ENCODE measurements at regions not wholly inside any gene's neighbourhood (a gene's known extent, or its start where the extent isn't known, plus 50 kb on each side); places are given as distances from the start of the nearest gene placed in this dataset.
"Not testable (repeated sequence)": the region's sequence is repeated elsewhere in the genome, so short reads cannot be mapped to it uniquely, and the experiment has no call there.

- no peak for TF ChIP-seq TAF1 (conservative IDR thresholded peaks at IDR 0.05)
- no peak for TF ChIP-seq RXRA (IDR thresholded peaks at IDR 0.05)
- TF ChIP-seq, protein P1, sequence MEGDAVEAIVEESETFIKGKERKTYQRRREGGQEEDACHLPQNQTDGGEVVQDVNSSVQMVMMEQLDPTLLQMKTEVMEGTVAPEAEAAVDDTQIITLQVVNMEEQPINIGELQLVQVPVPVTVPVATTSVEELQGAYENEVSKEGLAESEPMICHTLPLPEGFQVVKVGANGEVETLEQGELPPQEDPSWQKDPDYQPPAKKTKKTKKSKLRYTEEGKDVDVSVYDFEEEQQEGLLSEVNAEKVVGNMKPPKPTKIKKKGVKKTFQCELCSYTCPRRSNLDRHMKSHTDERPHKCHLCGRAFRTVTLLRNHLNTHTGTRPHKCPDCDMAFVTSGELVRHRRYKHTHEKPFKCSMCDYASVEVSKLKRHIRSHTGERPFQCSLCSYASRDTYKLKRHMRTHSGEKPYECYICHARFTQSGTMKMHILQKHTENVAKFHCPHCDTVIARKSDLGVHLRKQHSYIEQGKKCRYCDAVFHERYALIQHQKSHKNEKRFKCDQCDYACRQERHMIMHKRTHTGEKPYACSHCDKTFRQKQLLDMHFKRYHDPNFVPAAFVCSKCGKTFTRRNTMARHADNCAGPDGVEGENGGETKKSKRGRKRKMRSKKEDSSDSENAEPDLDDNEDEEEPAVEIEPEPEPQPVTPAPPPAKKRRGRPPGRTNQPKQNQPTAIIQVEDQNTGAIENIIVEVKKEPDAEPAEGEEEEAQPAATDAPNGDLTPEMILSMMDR (IDR thresholded peaks at IDR 0.05; ENCODE audit: low read depth, low read length, missing input control) = no peak
Measured at GRCh38 chr3:193968380-193968974, 167.5 kb upstream of the HES1 start (continued).

- WGBS = 42% methylated on average over 7 of the region's 7 CpGs
- H3K27ac ChIP-seq (ENCODE audit: low read depth in 1 of 2, low read length in 2 of 2); DNase-seq (ENCODE audit: low spot score): not testable (repeated sequence)
Measured at GRCh38 chr3:193970131-193970772, 165.7 kb upstream of the HES1 start.

DNA sequence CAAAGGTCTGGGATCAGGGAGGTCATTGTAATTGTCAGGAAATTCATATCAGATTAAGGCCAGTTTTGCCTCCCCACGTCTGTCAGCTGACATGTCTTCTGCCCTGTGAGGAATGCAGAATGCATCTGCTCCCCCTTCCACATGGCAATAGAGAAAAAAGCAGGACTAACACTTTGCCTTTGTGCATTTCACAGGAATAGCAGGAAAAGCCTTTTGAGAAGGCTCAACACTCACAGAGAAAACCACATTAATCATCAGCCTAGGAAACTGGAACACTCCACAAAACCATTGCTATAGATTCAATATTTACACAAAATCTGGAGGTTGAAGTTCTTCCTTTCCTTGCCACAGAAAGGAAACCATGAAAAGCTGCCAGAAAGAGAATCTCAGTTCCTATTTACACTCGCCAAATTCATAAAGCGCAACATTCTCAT lies 165.2 kb upstream of the HES1 start:
- Histone ChIP-seq H3K9me3 (ENCODE audit: control insufficient read depth in 4 of 4, low read length in 3 of 4) (no peaks in the 10 kb centered on the region), H3K4me1 (ENCODE audit: control insufficient read depth in 4 of 4, insufficient read depth in 4 of 4, low read length in 3 of 4) (peaks cover 0 to 11% (median 4%) of the 10 kb centered on the region in 4 donors), H3K36me3 (ENCODE audit: control insufficient read depth in 4 of 4, insufficient read depth in 3 of 4, low read depth in 1 of 4, low read length in 3 of 4) (no peaks in the 10 kb centered on the region), H3K4me3 (ENCODE audit: low read depth in 1 of 3, low read length in 3 of 3) (no peak overlapping the region), H3K27ac (ENCODE audit: low read depth in 1 of 2, low read length in 2 of 2) (no peak overlapping the region), H3K9ac (ENCODE audit: low read depth in 1 of 2, low read length in 2 of 2) (no peak overlapping the region), H3K27me3 (ENCODE audit: control insufficient read depth in 4 of 4, insufficient read depth in 4 of 4, low read length in 3 of 4) (no peaks in the 10 kb centered on the region)
- peak; percentile 67 for TF ChIP-seq NR2F2 (IDR thresholded peaks at IDR 0.05)
- TF ChIP-seq, protein P1 (IDR thresholded peaks at IDR 0.05; ENCODE audit: low read depth, low read length, missing input control) = no peak
- 52% methylated on average over 3 of the region's 3 CpGs for WGBS
- no peak for DNase-seq (ENCODE audit: low spot score)

More at GRCh38 chr3:193970131-193970772, 165.7 kb upstream of the HES1 start:
- H3K9me3 ChIP-seq (ENCODE audit: control insufficient read depth in 4 of 4, low read length in 3 of 4); H3K4me3 ChIP-seq (ENCODE audit: low read depth in 1 of 3, low read length in 3 of 3); H3K9ac ChIP-seq (ENCODE audit: low read depth in 1 of 2, low read length in 2 of 2); H3K36me3 ChIP-seq (ENCODE audit: control insufficient read depth in 4 of 4, insufficient read depth in 3 of 4, low read depth in 1 of 4, low read length in 3 of 4); H3K4me1 ChIP-seq (ENCODE audit: control insufficient read depth in 4 of 4, insufficient read depth in 4 of 4, low read length in 3 of 4); H3K27me3 ChIP-seq (ENCODE audit: control insufficient read depth in 4 of 4, insufficient read depth in 4 of 4, low read length in 3 of 4): not testable (repeated sequence)
- TF ChIP-seq, protein P1 (IDR thresholded peaks at IDR 0.05; ENCODE audit: low read depth, low read length, missing input control) = peak; percentile 43
- TF ChIP-seq RAD21 (IDR thresholded peaks at IDR 0.05) = peak; percentile 55 to 75

- H3K27me3 ChIP-seq (ENCODE audit: control insufficient read depth in 4 of 4, insufficient read depth in 4 of 4, low read length in 3 of 4) = no peaks in the 10 kb centered on the region
- no peak for TF ChIP-seq REST (IDR thresholded peaks at IDR 0.05)
- TF ChIP-seq FOXA1 (IDR thresholded peaks at IDR 0.05) = no peak
- TF ChIP-seq HNF4G (IDR thresholded peaks at IDR 0.05) = no peak
- TF ChIP-seq NR2F2 (IDR thresholded peaks at IDR 0.05) = no peak
- no peak for TF ChIP-seq RAD21 (IDR thresholded peaks at IDR 0.05)
- TF ChIP-seq, protein P2, sequence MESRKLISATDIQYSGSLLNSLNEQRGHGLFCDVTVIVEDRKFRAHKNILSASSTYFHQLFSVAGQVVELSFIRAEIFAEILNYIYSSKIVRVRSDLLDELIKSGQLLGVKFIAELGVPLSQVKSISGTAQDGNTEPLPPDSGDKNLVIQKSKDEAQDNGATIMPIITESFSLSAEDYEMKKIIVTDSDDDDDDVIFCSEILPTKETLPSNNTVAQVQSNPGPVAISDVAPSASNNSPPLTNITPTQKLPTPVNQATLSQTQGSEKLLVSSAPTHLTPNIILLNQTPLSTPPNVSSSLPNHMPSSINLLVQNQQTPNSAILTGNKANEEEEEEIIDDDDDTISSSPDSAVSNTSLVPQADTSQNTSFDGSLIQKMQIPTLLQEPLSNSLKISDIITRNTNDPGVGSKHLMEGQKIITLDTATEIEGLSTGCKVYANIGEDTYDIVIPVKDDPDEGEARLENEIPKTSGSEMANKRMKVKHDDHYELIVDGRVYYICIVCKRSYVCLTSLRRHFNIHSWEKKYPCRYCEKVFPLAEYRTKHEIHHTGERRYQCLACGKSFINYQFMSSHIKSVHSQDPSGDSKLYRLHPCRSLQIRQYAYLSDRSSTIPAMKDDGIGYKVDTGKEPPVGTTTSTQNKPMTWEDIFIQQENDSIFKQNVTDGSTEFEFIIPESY (IDR thresholded peaks at IDR 0.05) = no peak
- no peak for TF ChIP-seq JUND (IDR thresholded peaks at IDR 0.05)
- TF ChIP-seq YY1 (IDR thresholded peaks at IDR 0.05) = no peak
- TF ChIP-seq RXRA (IDR thresholded peaks at IDR 0.05) = no peak
- WGBS = 70% methylated on average over 9 of the region's 9 CpGs
- peaks cover 0 to 11% (median 4%) of the 10 kb centered on the region in 4 donors for H3K4me1 ChIP-seq (ENCODE audit: control insufficient read depth in 4 of 4, insufficient read depth in 4 of 4, low read length in 3 of 4)
- H3K4me3 ChIP-seq (ENCODE audit: low read depth in 1 of 3, low read length in 3 of 3) = no peak overlapping the region
- no peak overlapping the region for H3K27ac ChIP-seq (ENCODE audit: low read depth in 1 of 2, low read length in 2 of 2)
- DNase-seq (ENCODE audit: low spot score) = no peak
- H3K36me3 ChIP-seq (ENCODE audit: control insufficient read depth in 4 of 4, insufficient read depth in 3 of 4, low read depth in 1 of 4, low read length in 3 of 4) = no peaks in the 10 kb centered on the region
- no peak overlapping the region for H3K9ac ChIP-seq (ENCODE audit: low read depth in 1 of 2, low read length in 2 of 2)
- H3K9me3 ChIP-seq (ENCODE audit: control insufficient read depth in 4 of 4, low read length in 3 of 4) = no peaks in the 10 kb centered on the region
Measured at GRCh38 chr3:193971261-193971751, 164.6 kb upstream of the HES1 start.

All from liver (tissue), 8 donors.